IMR-90 (cell line): ENCODE measurements at regions not wholly inside any gene's neighbourhood (a gene's known extent, or its start where the extent isn't known, plus 50 kb on each side); places are given as distances from the start of the nearest gene placed in this dataset.

ENCODE experiments used
- ATAC-seq: fragments of 200-7000 bp; cut with Tn5 transposase; 2 replicates; pipeline ENCODE4 v1.9.1; 2020; ENCODE audit warnings: low read depth, mild to moderate bottlenecking, moderate library complexity
- BruUV-seq: library from RNA; stranded (reverse); fragments of 400-500 nt; replicated peaks from 2 replicates; lab custom pipeline; 2021; lab: Mats Ljungman, UMichigan
- CTCF ChIA-PET: fragments of 300-600 bp; formaldehyde crosslinking; extraction: SDS; loops from one replicate; lab custom pipeline; 2021; ENCODE audit warnings: antibody characterized with exemption; lab: Yijun Ruan, JAX
- POLR2A ChIA-PET: fragments of 300-600 bp; sonication (Branson Sonifier 250); formaldehyde crosslinking; loops from one replicate; lab custom pipeline; 2022; ENCODE audit warnings: antibody characterized with exemption; ENCODE audit not compliant: unreplicated experiment; lab: Charles Lee
- DNase-seq: peaks from one replicate; pipeline ENCODE4 v3.0.0; 2013
- H2AFZ ChIP-seq: replicated peaks from 2 replicates; pipeline ENCODE3; 2013; ENCODE audit warnings: low read length, mild to moderate bottlenecking; ENCODE audit not compliant: poor library complexity
- H2AK5ac ChIP-seq: 2 replicates; pipeline ENCODE4 v1.6.1; 2013; ENCODE audit warnings: low read depth, low read length, inconsistent platforms
- H2AK9ac ChIP-seq: replicated peaks from 2 replicates; pipeline ENCODE3; 2013; ENCODE audit warnings: mild to moderate bottlenecking, low read depth, low read length, moderate library complexity; ENCODE audit not compliant: poor library complexity
- H2BK120ac ChIP-seq: 2 replicates; pipeline ENCODE4 v1.6.1; 2013; ENCODE audit warnings: low read depth, low read length, inconsistent platforms
- H2BK15ac ChIP-seq: 3 replicates; pipeline ENCODE4 v1.6.1; 2013; ENCODE audit warnings: low read depth, low read length, inconsistent platforms
- H2BK20ac ChIP-seq: 2 replicates; pipeline ENCODE4 v1.6.1; 2013; ENCODE audit warnings: low read depth, mild to moderate bottlenecking, inconsistent platforms, low read length, moderate library complexity
- H2BK5ac ChIP-seq: 2 replicates; pipeline ENCODE4 v1.6.1; 2013; ENCODE audit warnings: mild to moderate bottlenecking, low read depth, low read length, inconsistent platforms; ENCODE audit not compliant: poor library complexity, severe bottlenecking
- H3K14ac ChIP-seq: replicated peaks from 2 replicates; pipeline ENCODE4 v1.6.1; 2013; ENCODE audit warnings: low read depth, low read length, inconsistent platforms
- H3K18ac ChIP-seq: 2 replicates; pipeline ENCODE4 v1.6.1; 2013; ENCODE audit warnings: low read depth, low read length, control low read depth
- H3K23ac ChIP-seq: 2 replicates; pipeline ENCODE4 v1.6.1; 2013; ENCODE audit warnings: low read depth, low read length, inconsistent platforms
- H3K27ac ChIP-seq: 2 replicates; pipeline ENCODE4 v1.5.1; 2013; ENCODE audit warnings: mild to moderate bottlenecking, control low read depth, low read length; ENCODE audit not compliant: insufficient read depth
- H3K27me3 ChIP-seq: 2 replicates; pipeline ENCODE4 v1.6.1; 2013; ENCODE audit warnings: low read length; ENCODE audit not compliant: control insufficient read depth, insufficient read depth
- H3K36me3 ChIP-seq: 2 replicates; pipeline ENCODE4 v1.6.1; 2013; ENCODE audit warnings: low read length, mixed read lengths; ENCODE audit not compliant: control insufficient read depth, insufficient read depth
- H3K4ac ChIP-seq: 2 replicates; pipeline ENCODE4 v1.6.1; 2013; ENCODE audit warnings: low read depth, low read length, inconsistent platforms
- H3K4me1 ChIP-seq: 2 replicates; pipeline ENCODE4 v1.6.1; 2013; ENCODE audit warnings: low read length, mixed read lengths; ENCODE audit not compliant: control insufficient read depth, insufficient read depth
- H3K4me2 ChIP-seq: 2 replicates; pipeline ENCODE4 v1.6.1; 2013; ENCODE audit warnings: low read depth, mild to moderate bottlenecking, control low read depth, low read length, moderate library complexity
- H3K4me3 ChIP-seq: 2 replicates; pipeline ENCODE4 v1.5.1; 2013; ENCODE audit warnings: low read depth, mild to moderate bottlenecking, control low read depth, low read length, moderate library complexity; ENCODE audit not compliant: insufficient read depth
- H3K56ac ChIP-seq: 2 replicates; pipeline ENCODE4 v1.6.1; 2013; ENCODE audit warnings: low read length, inconsistent platforms; ENCODE audit not compliant: insufficient read depth; ENCODE audit errors: extremely low read depth
- H3K79me1 ChIP-seq, 2 experiments: 2 replicates each; pipeline ENCODE4 v1.6.1; 2013; ENCODE audit warnings: low read length in 2 of 2, inconsistent platforms in 1 of 2, low read depth in 1 of 2
- H3K9ac ChIP-seq: 2 replicates; pipeline ENCODE4 v1.6.1; 2013; ENCODE audit warnings: low read depth, low read length, control low read depth
- H3K9me1 ChIP-seq: 2 replicates; pipeline ENCODE4 v1.6.1; 2013; ENCODE audit warnings: low read length, inconsistent platforms; ENCODE audit not compliant: insufficient read depth
- H3K9me3 ChIP-seq: 2 replicates; pipeline ENCODE4 v1.6.1; 2013; ENCODE audit warnings: low read length; ENCODE audit not compliant: control insufficient read depth, insufficient read depth
- H4K20me1 ChIP-seq: 2 replicates; pipeline ENCODE4 v1.6.1; 2013; ENCODE audit warnings: low read length, inconsistent platforms; ENCODE audit not compliant: insufficient read depth
- H4K5ac ChIP-seq: 2 replicates; pipeline ENCODE4 v1.6.1; 2013; ENCODE audit warnings: mild to moderate bottlenecking, low read depth, low read length, control low read depth
- H4K8ac ChIP-seq, 2 experiments: 2 replicates each; pipeline ENCODE4 v1.6.1; 2013; ENCODE audit warnings: low read depth in 2 of 2, low read length in 2 of 2, control low read depth in 1 of 2, inconsistent platforms in 1 of 2
- H4K91ac ChIP-seq: 2 replicates; pipeline ENCODE4 v1.6.1; 2013; ENCODE audit warnings: low read depth, low read length, inconsistent platforms; ENCODE audit not compliant: insufficient read depth
- BHLHE40 ChIP-seq: fragments of 150-350 bp; IDR thresholded peaks from 2 replicates; pipeline ENCODE4 v1.6.1; 2016; ENCODE audit warnings: mild to moderate bottlenecking, low read depth, low read length
- CEBPB ChIP-seq: IDR thresholded peaks from 2 replicates; pipeline ENCODE4 v1.6.1; 2012; ENCODE audit warnings: low read depth, low read length, improper control_type of control experiment
- CHD1 ChIP-seq: IDR thresholded peaks from 2 replicates; pipeline ENCODE4 v1.6.1; 2012; ENCODE audit warnings: low read depth, low read length, improper control_type of control experiment
- FOS ChIP-seq: fragments of 150-350 bp; IDR thresholded peaks from 2 replicates; pipeline ENCODE4 v1.6.1; 2016; ENCODE audit warnings: low read depth, low read length
- MAZ ChIP-seq: IDR thresholded peaks from 2 replicates; pipeline ENCODE4 v1.6.1; 2012; ENCODE audit warnings: low read depth, mild to moderate bottlenecking, low read length, improper control_type of control experiment, moderate library complexity, borderline replicate concordance
- MXI1 ChIP-seq: IDR thresholded peaks from 2 replicates; pipeline ENCODE4 v1.6.1; 2012; ENCODE audit warnings: low read depth, mild to moderate bottlenecking, low read length, moderate library complexity, borderline replicate concordance
- POLR2A ChIP-seq: IDR thresholded peaks from 2 replicates; pipeline ENCODE4 v1.6.1; 2012; ENCODE audit warnings: mild to moderate bottlenecking, low read depth, low read length
- RAD21 ChIP-seq: IDR thresholded peaks from 2 replicates; pipeline ENCODE4 v1.6.1; 2012; ENCODE audit warnings: low read length, improper control_type of control experiment
- RCOR1 ChIP-seq: IDR thresholded peaks from 2 replicates; pipeline ENCODE4 v1.6.1; 2012; ENCODE audit warnings: mild to moderate bottlenecking, low read length, improper control_type of control experiment; ENCODE audit not compliant: insufficient replicate concordance
- USF2 ChIP-seq: fragments of 150-350 bp; IDR thresholded peaks from 2 replicates; pipeline ENCODE4 v1.6.1; 2017; ENCODE audit warnings: mild to moderate bottlenecking, antibody characterized with exemption, low read length, low read depth
- WGBS, 2 experiments: methylation state at CpG; one replicate each; pipeline versions ENCODE4 v1.1.5 to v1.1.7; 2013; ENCODE audit warnings: missing lambda C conversion rate in 2 of 2; ENCODE audit not compliant: insufficient read length in 1 of 2; ENCODE audit errors: extremely low coverage in 2 of 2; 5-methylcytosine and 5-hydroxymethylcytosine counted together
- dilution Hi-C: fragments of 300-500 bp; cut with HindIII; formaldehyde crosslinking; loops from one replicate; pipeline ENCODE4 v1.14.3; 2018; ENCODE audit warnings: low sequenced_read_pairs; ENCODE audit not compliant: unreplicated experiment
- in situ Hi-C: fragments of 300-500 bp; cut with MboI; formaldehyde crosslinking; loops from 3 replicates; pipeline ENCODE4 v1.14.3; 2019; ENCODE audit warnings: low sequenced_read_pairs, inconsistent platforms, mixed read lengths
- intact Hi-C: fragments of 100-400 bp; cut with micrococcal nuclease; formaldehyde crosslinking; loops from 2 replicates; pipeline ENCODE4 v1.10.0; 2022

GRCh38 chr12:33663000-33663654 lies 223.5 kb upstream of the SYT10 start:
- DNase-seq (no peak), ATAC-seq (no peak)
- Histone ChIP-seq H3K23ac (no peak overlapping the region), H3K4ac (no peak overlapping the region), H3K56ac (no peak overlapping the region), H2BK20ac (no peak overlapping the region), H2AFZ (no peak overlapping the region), H2AK5ac (no peak overlapping the region), H3K4me1 (no peaks in the 10 kb centered on the region), H3K9me3 (peaks cover 2% of the 10 kb centered on the region; the same call in 1 of the 2 replicates), H2BK15ac (no peak overlapping the region), H4K8ac (no peak overlapping the region), H3K4me3 (no peak overlapping the region), H4K5ac (no peak overlapping the region), H3K79me1 (no peaks in the 10 kb centered on the region), H2BK5ac (no peak overlapping the region), H3K9me1 (no peaks in the 10 kb centered on the region), H3K27me3 (no peaks in the 10 kb centered on the region), H3K18ac (no peak overlapping the region), H4K20me1 (no peaks in the 10 kb centered on the region), H3K36me3 (no peaks in the 10 kb centered on the region), H3K27ac (no peak overlapping the region), H2AK9ac (no peak overlapping the region), H3K4me2 (no peak overlapping the region), H3K14ac (no peak overlapping the region), H2BK120ac (no peak overlapping the region), H3K9ac (no peak overlapping the region), H4K91ac (no peak overlapping the region)
- WGBS, 2 experiments = no CpG with 5 or more reads among the region's 4 CpGs
- intact Hi-C loops = no loop called here
- TF ChIP-seq RAD21 (no peak), FOS (no peak), POLR2A (no peak), RCOR1 (no peak), CEBPB (no peak), CHD1 (no peak), MXI1 (no peak), MAZ (no peak), BHLHE40 (no peak), USF2 (no peak)
- dilution Hi-C loops = no loop called here
- POLR2A ChIA-PET = no interaction called here
- in situ Hi-C loops = no loop called here
- CTCF ChIA-PET = no interaction called here
- no TSS peak for BruUV-seq
